ENCODE measurements at regions not wholly inside any gene's neighbourhood (a gene's known extent, or its start where the extent isn't known, plus 50 kb on each side); places are given as distances from the start of the nearest gene placed in this dataset.

GRCh38 chr4:102420563-102421398 is 75.5 kb upstream of the SLC39A8 start:
- H3K9me3 ChIP-seq (ENCODE audit: control insufficient read depth, insufficient read depth, low read depth, low read length): no peaks in the 10 kb centered on the region
- ATAC-seq (no peak), DNase-seq (ENCODE audit: low read depth, low spot score) (no peak)
- in situ Hi-C loops (cut with HindIII; ENCODE audit: low pct_unique_long_range_greater_than_20kb, low sequenced_read_pairs) (no loop called here), intact Hi-C loops (cut with micrococcal nuclease; ENCODE audit: unreplicated experiment) (loop anchor here (10.0 kb wide), 1 partner anchor 674 kb away; the partner anchor contains the start of gene BDH2)
- H3K4me1 ChIP-seq (ENCODE audit: control insufficient read depth, insufficient read depth, low read length): no peaks in the 10 kb centered on the region
- peaks cover 2% of the 10 kb centered on the region; the same call in 1 of the 2 replicates for H3K27me3 ChIP-seq (ENCODE audit: control insufficient read depth, insufficient read depth, low read length)
- no TSS peak for BruUV-seq (replicated peaks)
- no peaks in the 10 kb centered on the region for H3K36me3 ChIP-seq (ENCODE audit: control insufficient read depth, insufficient read depth, low read length)
- POLR2A ChIA-PET: no interaction called here
- CTCF ChIA-PET: interaction anchor here (0.7 kb wide), 1 partner anchor 126 kb away, joined by 7 read pairs; no protein-coding TSS in a partner anchor
- H3K27ac ChIP-seq (ENCODE audit: low read length): no peak overlapping the region
- no peak for TF ChIP-seq POLR2AphosphoS5 (IDR thresholded peaks at IDR 0.05; ENCODE audit: low read depth, low read length)
- no peak for TF ChIP-seq REST (IDR thresholded peaks at IDR 0.05; ENCODE audit: insufficient read depth in 1 of 2, low read depth in 2 of 2, low read length in 1 of 2)
- no peak for TF ChIP-seq TCF7L2 (IDR thresholded peaks at IDR 0.05; ENCODE audit: low read depth, low read length)
- no peak; the same call in 1 of the 2 replicates for TF ChIP-seq CTCF (IDR thresholded peaks at IDR 0.05)
- TF ChIP-seq SIN3A (IDR thresholded peaks at IDR 0.05; ENCODE audit: borderline replicate concordance, insufficient read depth, low read depth, low read length): no peak
- H3K4me3 ChIP-seq (ENCODE audit: low read depth in 2 of 2, low read length in 2 of 2): no peak overlapping the region

- ChIA-PET CTCF (no interaction called here), POLR2A (no interaction called here)
- intact Hi-C loops (cut with micrococcal nuclease; ENCODE audit: unreplicated experiment) (loop anchor here (10.0 kb wide), 1 partner anchor 672 kb away; the partner anchor contains the start of gene BDH2), in situ Hi-C loops (cut with HindIII; ENCODE audit: low pct_unique_long_range_greater_than_20kb, low sequenced_read_pairs) (no loop called here)
- ATAC-seq: no peak
- H3K27me3 ChIP-seq (ENCODE audit: control insufficient read depth, insufficient read depth, low read length): no peaks in the 10 kb centered on the region; the same call in 1 of the 2 replicates
- H3K4me3 ChIP-seq (ENCODE audit: low read depth in 2 of 2, low read length in 2 of 2): no peak overlapping the region
- DNase-seq (ENCODE audit: low read depth, low spot score): no peak
- TF ChIP-seq TCF7L2 (IDR thresholded peaks at IDR 0.05; ENCODE audit: low read depth, low read length) (no peak), REST (IDR thresholded peaks at IDR 0.05; ENCODE audit: insufficient read depth in 1 of 2, low read depth in 2 of 2, low read length in 1 of 2) (no peak), SIN3A (IDR thresholded peaks at IDR 0.05; ENCODE audit: borderline replicate concordance, insufficient read depth, low read depth, low read length) (no peak), POLR2AphosphoS5 (IDR thresholded peaks at IDR 0.05; ENCODE audit: low read depth, low read length) (no peak), CTCF (IDR thresholded peaks at IDR 0.05) (no peak)
- H3K27ac ChIP-seq (ENCODE audit: low read length): no peak overlapping the region
- no peaks in the 10 kb centered on the region for H3K4me1 ChIP-seq (ENCODE audit: control insufficient read depth, insufficient read depth, low read length)
- H3K36me3 ChIP-seq (ENCODE audit: control insufficient read depth, insufficient read depth, low read length): no peaks in the 10 kb centered on the region
- no TSS peak for BruUV-seq (replicated peaks)
- no peaks in the 10 kb centered on the region for H3K9me3 ChIP-seq (ENCODE audit: control insufficient read depth, insufficient read depth, low read depth, low read length)
Observed at GRCh38 chr4:102422843-102423242, 77.6 kb upstream of the SLC39A8 start.
